ENCODE measurements at regions not wholly inside any gene's neighbourhood (a gene's known extent, or its start where the extent isn't known, plus 50 kb on each side); places are given as distances from the start of the nearest gene placed in this dataset.

DNA sequence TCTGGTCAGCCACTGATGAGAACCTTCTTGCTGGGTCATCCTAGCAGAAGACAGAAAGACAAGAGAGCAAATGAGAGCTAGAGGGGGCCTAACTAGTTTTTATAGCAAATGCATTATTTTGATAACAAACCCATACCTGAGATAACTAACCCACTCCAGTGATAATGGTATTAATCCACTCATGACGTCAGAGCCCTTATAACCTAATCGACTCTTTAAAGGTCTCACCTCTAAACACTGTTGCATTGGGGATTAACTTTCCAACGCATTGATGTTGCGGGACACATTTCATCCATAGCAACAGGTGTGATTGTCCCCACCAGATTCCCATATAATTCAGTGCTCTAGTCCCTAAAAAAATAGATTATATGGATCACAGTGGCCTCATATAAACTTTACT lies 312.1 kb downstream of the HTR1B start:
- no peak overlapping the region for H3K4me3 Mint-ChIP-seq
- DNase-seq = no peak
- H3K9me3 ChIP-seq (ENCODE audit: control insufficient read depth in 1 of 2, low read length in 2 of 2) = no peaks in the 10 kb centered on the region
- peaks cover 0 to 9% (median 4%) of the 10 kb centered on the region in 8 donors for H3K9me3 Mint-ChIP-seq
- H3K4me1 Mint-ChIP-seq = no peaks in the 10 kb centered on the region
- H3K4me3 ChIP-seq (ENCODE audit: low read length in 2 of 2) = no peak overlapping the region
- no peaks in the 10 kb centered on the region for H3K27me3 ChIP-seq (ENCODE audit: insufficient read depth, low read length)
- no peaks in the 10 kb centered on the region for H3K27me3 Mint-ChIP-seq
- H3K27ac ChIP-seq (ENCODE audit: low read depth, low read length) = no peak overlapping the region
- no peaks in the 10 kb centered on the region for H3K36me3 Mint-ChIP-seq
- no peaks in the 10 kb centered on the region for H3K4me1 ChIP-seq (ENCODE audit: insufficient read depth, low read length)
- POLR2A ChIA-PET (ENCODE audit: partially characterized antibody) = no interaction called here
- no peaks in the 10 kb centered on the region for H3K36me3 ChIP-seq (ENCODE audit: insufficient read depth, low read length)
- H3K27ac Mint-ChIP-seq = no peak overlapping the region
- CTCF ChIA-PET (ENCODE audit: partially characterized antibody) = no interaction called here
- intact Hi-C loops (cut with micrococcal nuclease) = no loop called here

DNA sequence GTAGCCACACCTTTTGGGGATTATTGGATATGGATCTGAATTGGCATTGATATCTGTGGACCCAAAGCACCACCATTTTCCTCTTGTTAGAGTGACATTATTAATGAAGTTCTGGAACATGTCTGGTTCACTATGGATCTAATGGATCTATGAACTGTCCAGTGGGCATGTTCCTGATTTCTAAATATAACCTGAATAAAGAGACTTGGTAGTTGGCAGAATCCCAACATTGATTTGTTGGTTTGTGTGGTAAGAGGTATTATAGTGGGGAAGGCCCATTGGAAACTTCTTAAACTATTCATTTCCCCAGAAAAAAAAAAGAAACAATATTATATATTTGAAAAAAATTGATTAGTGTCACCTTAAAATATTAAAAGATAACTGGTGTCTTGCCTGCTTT lies 312.6 kb downstream of the HTR1B start:
- DNase-seq = no peak
- Mint-ChIP-seq H3K27ac (no peak overlapping the region), H3K9me3 (peaks cover 0 to 5% (median 3%) of the 10 kb centered on the region in 8 donors), H3K4me3 (no peak overlapping the region), H3K27me3 (no peaks in the 10 kb centered on the region), H3K4me1 (no peaks in the 10 kb centered on the region), H3K36me3 (no peaks in the 10 kb centered on the region)
- H3K9me3 ChIP-seq (ENCODE audit: control insufficient read depth in 1 of 2, low read length in 2 of 2) = no peaks in the 10 kb centered on the region
- ChIA-PET CTCF (ENCODE audit: partially characterized antibody) (no interaction called here), POLR2A (ENCODE audit: partially characterized antibody) (no interaction called here)
- intact Hi-C loops (cut with micrococcal nuclease) = no loop called here
- no peak overlapping the region for H3K27ac ChIP-seq (ENCODE audit: low read depth, low read length)
- H3K36me3 ChIP-seq (ENCODE audit: insufficient read depth, low read length) = no peaks in the 10 kb centered on the region
- no peak overlapping the region for H3K4me3 ChIP-seq (ENCODE audit: low read length in 2 of 2)
- H3K4me1 ChIP-seq (ENCODE audit: insufficient read depth, low read length) = no peaks in the 10 kb centered on the region
- H3K27me3 ChIP-seq (ENCODE audit: insufficient read depth, low read length) = no peaks in the 10 kb centered on the region

DNA sequence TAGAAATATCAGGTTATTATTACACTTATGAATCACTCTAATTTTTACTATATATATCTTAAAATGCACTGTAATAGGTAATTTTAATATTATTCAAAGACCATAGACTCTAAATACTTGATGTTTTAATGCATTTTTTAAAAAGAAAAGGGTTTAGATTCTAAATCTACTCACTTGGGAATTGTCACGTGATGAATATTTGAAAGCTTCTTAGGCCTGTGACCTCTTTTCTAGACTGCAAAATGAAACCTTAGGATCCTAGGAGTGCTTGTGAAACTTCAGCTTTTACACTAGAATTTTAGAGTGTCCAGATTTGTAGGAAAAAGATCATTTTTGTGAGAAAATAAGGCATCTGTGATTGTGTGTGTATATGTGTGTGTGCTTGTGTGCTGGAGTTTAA lies 318.0 kb downstream of the HTR1B start:
- no peaks in the 10 kb centered on the region for H3K9me3 ChIP-seq (ENCODE audit: control insufficient read depth in 1 of 2, low read length in 2 of 2)
- no peaks in the 10 kb centered on the region for H3K27me3 Mint-ChIP-seq
- peak overlapping the region in 1 of 7 donors; percentile 55 for H3K27ac Mint-ChIP-seq
- no peaks in the 10 kb centered on the region for H3K4me1 Mint-ChIP-seq
- intact Hi-C loops (cut with micrococcal nuclease) = no loop called here
- H3K27ac ChIP-seq (ENCODE audit: low read depth, low read length) = no peak overlapping the region
- no peaks in the 10 kb centered on the region for H3K27me3 ChIP-seq (ENCODE audit: insufficient read depth, low read length)
- CTCF ChIA-PET (ENCODE audit: partially characterized antibody) = no interaction called here
- no peak overlapping the region for H3K4me3 ChIP-seq (ENCODE audit: low read length in 2 of 2)
- no peak for DNase-seq
- no peaks in the 10 kb centered on the region for H3K36me3 ChIP-seq (ENCODE audit: insufficient read depth, low read length)
- POLR2A ChIA-PET (ENCODE audit: partially characterized antibody) = no interaction called here
- no peaks in the 10 kb centered on the region for H3K36me3 Mint-ChIP-seq
- H3K4me1 ChIP-seq (ENCODE audit: insufficient read depth, low read length) = no peaks in the 10 kb centered on the region
- H3K9me3 Mint-ChIP-seq = peaks cover 0 to 3% (median 0%) of the 10 kb centered on the region in 8 donors
- no peak overlapping the region for H3K4me3 Mint-ChIP-seq

DNA sequence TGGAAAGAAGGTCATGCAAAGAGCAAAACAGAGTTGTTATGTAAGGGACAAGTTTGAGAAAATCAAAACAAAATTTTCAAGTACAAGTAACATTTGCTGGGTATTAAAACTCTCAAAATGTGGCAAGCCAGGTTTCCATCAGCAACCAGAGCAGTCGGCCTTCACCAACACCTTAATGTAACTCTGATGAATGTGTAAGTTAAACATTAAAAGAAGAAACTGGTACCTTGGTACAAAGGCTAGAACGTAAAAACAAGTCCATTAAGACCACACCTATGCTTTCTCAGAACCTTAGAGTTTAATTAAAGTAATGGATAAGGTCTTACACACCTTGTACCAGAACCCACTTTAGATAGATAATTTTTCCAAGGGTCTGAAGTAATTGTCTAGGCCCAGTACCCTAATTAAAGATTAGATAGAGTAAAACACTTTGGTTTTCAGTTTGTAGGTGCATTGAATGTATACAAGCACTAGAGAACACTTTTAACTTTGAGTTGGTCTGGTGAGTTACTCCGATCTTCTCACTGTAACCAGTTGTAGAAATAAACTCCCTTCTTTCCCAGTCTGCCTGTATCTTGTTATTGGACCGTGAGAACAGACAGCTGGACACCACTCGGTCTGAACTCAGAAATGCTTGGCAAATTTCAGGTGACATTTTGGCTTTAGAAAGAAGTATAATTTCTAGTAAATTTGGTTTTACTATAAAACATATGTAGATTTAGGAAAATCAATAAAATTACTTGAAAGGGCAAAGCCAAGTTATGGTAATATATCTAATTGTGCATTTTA lies 319.4 kb downstream of the HTR1B start:
- ChIA-PET POLR2A (ENCODE audit: partially characterized antibody) (no interaction called here), CTCF (ENCODE audit: partially characterized antibody) (no interaction called here)
- Mint-ChIP-seq H3K27ac (no peak overlapping the region), H3K27me3 (no peaks in the 10 kb centered on the region), H3K4me3 (no peak overlapping the region), H3K9me3 (no peaks in the 10 kb centered on the region), H3K36me3 (no peaks in the 10 kb centered on the region), H3K4me1 (no peaks in the 10 kb centered on the region)
- H3K4me1 ChIP-seq (ENCODE audit: insufficient read depth, low read length) = no peaks in the 10 kb centered on the region
- H3K27me3 ChIP-seq (ENCODE audit: insufficient read depth, low read length) = no peaks in the 10 kb centered on the region
- intact Hi-C loops (cut with micrococcal nuclease) = no loop called here
- H3K27ac ChIP-seq (ENCODE audit: low read depth, low read length) = no peak overlapping the region
- no peaks in the 10 kb centered on the region for H3K36me3 ChIP-seq (ENCODE audit: insufficient read depth, low read length)
- no peak overlapping the region for H3K4me3 ChIP-seq (ENCODE audit: low read length in 2 of 2)
- DNase-seq = no peak
- H3K9me3 ChIP-seq (ENCODE audit: control insufficient read depth in 1 of 2, low read length in 2 of 2) = no peaks in the 10 kb centered on the region

DNA sequence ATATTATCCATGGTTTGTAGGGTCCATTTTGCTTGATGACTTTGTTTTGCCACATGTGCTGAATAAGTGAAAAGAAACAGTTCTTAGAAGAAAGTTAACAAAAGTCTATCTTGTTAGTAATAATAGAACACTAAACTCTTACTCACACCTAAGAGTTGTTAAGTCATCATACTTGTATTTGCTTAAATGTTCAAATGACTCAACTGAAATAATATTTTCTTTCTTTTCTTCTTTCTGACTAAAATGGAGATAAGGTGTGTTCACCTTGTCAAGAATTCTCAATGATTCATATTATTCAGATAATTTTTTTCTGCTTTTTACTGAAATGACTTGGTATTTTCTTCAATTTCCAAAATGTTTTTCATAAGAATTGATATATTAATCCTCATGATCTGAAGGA lies 327.2 kb downstream of the HTR1B start:
- Histone ChIP-seq H3K9me3 (ENCODE audit: control insufficient read depth in 1 of 2, low read length in 2 of 2) (no peaks in the 10 kb centered on the region), H3K36me3 (ENCODE audit: insufficient read depth, low read length) (no peaks in the 10 kb centered on the region), H3K27ac (ENCODE audit: low read depth, low read length) (no peak overlapping the region), H3K4me3 (ENCODE audit: low read length in 2 of 2) (no peak overlapping the region), H3K27me3 (ENCODE audit: insufficient read depth, low read length) (no peaks in the 10 kb centered on the region), H3K4me1 (ENCODE audit: insufficient read depth, low read length) (no peaks in the 10 kb centered on the region)
- no peaks in the 10 kb centered on the region for H3K4me1 Mint-ChIP-seq
- H3K4me3 Mint-ChIP-seq = no peak overlapping the region
- intact Hi-C loops (cut with micrococcal nuclease) = no loop called here
- no peaks in the 10 kb centered on the region for H3K36me3 Mint-ChIP-seq
- no peaks in the 10 kb centered on the region for H3K27me3 Mint-ChIP-seq
- POLR2A ChIA-PET (ENCODE audit: partially characterized antibody) = no interaction called here
- no peak overlapping the region for H3K27ac Mint-ChIP-seq
- no peak for DNase-seq
- CTCF ChIA-PET (ENCODE audit: partially characterized antibody) = no interaction called here
- peaks cover 0 to 7% (median 0%) of the 10 kb centered on the region in 8 donors for H3K9me3 Mint-ChIP-seq

DNA sequence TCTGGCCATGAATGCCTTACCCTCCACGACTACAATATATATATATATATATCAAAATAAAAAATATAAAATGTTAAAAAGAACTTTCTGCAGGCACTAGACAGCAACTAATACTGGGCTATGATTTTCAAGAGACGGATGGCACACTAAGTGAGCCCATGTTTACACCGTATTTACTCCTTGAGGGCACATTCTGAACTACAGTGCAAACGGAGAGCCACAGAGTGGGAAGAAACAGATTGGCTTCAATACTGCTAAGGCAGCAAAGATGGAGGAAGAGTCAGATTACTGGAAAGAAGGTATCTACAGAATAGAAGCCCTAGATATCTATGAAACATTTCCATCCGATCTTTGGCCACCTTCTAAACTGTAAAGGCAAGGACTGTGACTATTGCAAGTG lies 330.3 kb downstream of the HTR1B start:
- H3K27me3 ChIP-seq (ENCODE audit: insufficient read depth, low read length) = no peaks in the 10 kb centered on the region
- H3K4me3 ChIP-seq (ENCODE audit: low read length in 2 of 2) = no peak overlapping the region
- intact Hi-C loops (cut with micrococcal nuclease) = no loop called here
- Mint-ChIP-seq H3K9me3 (peaks cover 0 to 13% (median 5%) of the 10 kb centered on the region in 8 donors), H3K36me3 (no peaks in the 10 kb centered on the region), H3K4me3 (no peak overlapping the region), H3K4me1 (no peaks in the 10 kb centered on the region), H3K27ac (peak overlapping the region in 1 of 7 donors; percentile 11), H3K27me3 (no peaks in the 10 kb centered on the region)
- no peaks in the 10 kb centered on the region for H3K9me3 ChIP-seq (ENCODE audit: control insufficient read depth in 1 of 2, low read length in 2 of 2)
- H3K27ac ChIP-seq (ENCODE audit: low read depth, low read length) = no peak overlapping the region
- no peak for DNase-seq
- CTCF ChIA-PET (ENCODE audit: partially characterized antibody) = no interaction called here
- POLR2A ChIA-PET (ENCODE audit: partially characterized antibody) = no interaction called here
- H3K4me1 ChIP-seq (ENCODE audit: insufficient read depth, low read length) = no peaks in the 10 kb centered on the region
- H3K36me3 ChIP-seq (ENCODE audit: insufficient read depth, low read length) = no peaks in the 10 kb centered on the region

DNA sequence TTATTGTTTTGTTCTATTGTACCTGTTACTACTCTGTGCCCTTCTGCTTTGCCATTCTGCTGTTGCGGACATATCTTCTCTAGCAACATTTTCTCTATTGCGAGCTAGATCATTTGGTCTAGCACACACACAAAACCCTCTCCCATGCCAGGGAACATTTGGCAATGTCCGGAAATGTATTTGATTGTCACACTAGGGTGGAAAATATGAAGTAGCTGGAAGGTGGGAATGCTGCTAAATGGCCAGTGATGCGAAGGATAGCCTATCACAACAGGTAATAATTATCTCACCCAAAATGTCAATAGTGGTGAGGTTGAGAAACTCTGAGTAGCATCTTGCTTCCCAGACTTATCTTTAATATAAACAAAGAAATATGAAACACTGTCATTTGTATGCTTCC lies 331.9 kb downstream of the HTR1B start:
- no peaks in the 10 kb centered on the region for H3K27me3 Mint-ChIP-seq
- H3K27ac ChIP-seq (ENCODE audit: low read depth, low read length) = no peak overlapping the region
- POLR2A ChIA-PET (ENCODE audit: partially characterized antibody) = no interaction called here
- H3K9me3 ChIP-seq (ENCODE audit: control insufficient read depth in 1 of 2, low read length in 2 of 2) = no peaks in the 10 kb centered on the region
- no peak overlapping the region for H3K4me3 Mint-ChIP-seq
- no peak for DNase-seq
- peaks cover 0 to 19% (median 10%) of the 10 kb centered on the region in 8 donors for H3K9me3 Mint-ChIP-seq
- CTCF ChIA-PET (ENCODE audit: partially characterized antibody) = no interaction called here
- H3K36me3 ChIP-seq (ENCODE audit: insufficient read depth, low read length) = no peaks in the 10 kb centered on the region
- H3K4me1 Mint-ChIP-seq = no peaks in the 10 kb centered on the region
- H3K36me3 Mint-ChIP-seq = no peaks in the 10 kb centered on the region
- no peaks in the 10 kb centered on the region for H3K27me3 ChIP-seq (ENCODE audit: insufficient read depth, low read length)
- intact Hi-C loops (cut with micrococcal nuclease) = no loop called here
- H3K4me1 ChIP-seq (ENCODE audit: insufficient read depth, low read length) = no peaks in the 10 kb centered on the region
- H3K4me3 ChIP-seq (ENCODE audit: low read length in 2 of 2) = no peak overlapping the region
- no peak overlapping the region for H3K27ac Mint-ChIP-seq

DNA sequence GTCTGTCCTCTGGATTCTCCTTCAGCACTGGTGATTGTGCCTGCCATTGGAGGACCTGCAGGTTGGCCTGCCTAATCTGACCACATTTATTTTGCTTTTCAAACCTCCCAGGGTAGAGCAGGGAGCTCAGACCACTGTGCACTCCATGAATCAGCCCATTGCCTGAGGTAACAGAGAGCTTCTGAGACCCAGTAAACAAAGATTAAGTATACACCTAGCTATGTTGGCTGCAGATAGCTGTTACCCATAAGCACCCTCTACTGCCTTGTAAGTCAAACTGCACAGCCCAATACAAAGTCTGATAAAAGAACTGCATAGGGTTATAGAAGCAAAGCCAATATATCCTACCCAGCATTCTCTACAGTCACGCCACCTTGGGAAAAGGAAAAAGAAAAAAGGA lies 338.7 kb downstream of the HTR1B start:
- ChIA-PET POLR2A (ENCODE audit: partially characterized antibody) (no interaction called here), CTCF (ENCODE audit: partially characterized antibody) (no interaction called here)
- no peaks in the 10 kb centered on the region for H3K27me3 ChIP-seq (ENCODE audit: insufficient read depth, low read length)
- intact Hi-C loops (cut with micrococcal nuclease) = no loop called here
- Mint-ChIP-seq H3K27me3 (no peaks in the 10 kb centered on the region), H3K27ac (no peak overlapping the region), H3K36me3 (no peaks in the 10 kb centered on the region), H3K4me3 (no peak overlapping the region), H3K9me3 (peaks cover 0 to 22% (median 12%) of the 10 kb centered on the region in 8 donors), H3K4me1 (no peaks in the 10 kb centered on the region)
- H3K36me3 ChIP-seq (ENCODE audit: insufficient read depth, low read length) = no peaks in the 10 kb centered on the region
- no peaks in the 10 kb centered on the region for H3K9me3 ChIP-seq (ENCODE audit: control insufficient read depth in 1 of 2, low read length in 2 of 2)
- H3K4me1 ChIP-seq (ENCODE audit: insufficient read depth, low read length) = no peaks in the 10 kb centered on the region
- H3K4me3 ChIP-seq (ENCODE audit: low read length in 2 of 2) = no peak overlapping the region
- no peak overlapping the region for H3K27ac ChIP-seq (ENCODE audit: low read depth, low read length)
- no peak for DNase-seq

All from CD4-positive, alpha-beta memory T cell (primary cell).